ENCODE measurements at regions not wholly inside any gene's neighbourhood (a gene's known extent, or its start where the extent isn't known, plus 50 kb on each side); places are given as distances from the start of the nearest gene placed in this dataset.

- no peak for DNase-seq (ENCODE audit: low read depth)
Measured at GRCh38 chr5:2487152-2487763, 264.2 kb downstream of the IRX2 start.

GRCh38 chr5:2486373-2486772 lies 265.1 kb downstream of the IRX2 start:
- no peak for DNase-seq (ENCODE audit: low read depth)
- H3K4me3 ChIP-seq (ENCODE audit: low read length), result no peak overlapping the region
- TF ChIP-seq CTCF (conservative IDR thresholded peaks at IDR 0.05; ENCODE audit: low read length), result no peak

More at GRCh38 chr5:2487152-2487763, 264.2 kb downstream of the IRX2 start:
- no peak for TF ChIP-seq CTCF (conservative IDR thresholded peaks at IDR 0.05; ENCODE audit: low read length)
- no peak overlapping the region for H3K4me3 ChIP-seq (ENCODE audit: low read length)

- no peak overlapping the region for H3K4me3 ChIP-seq (ENCODE audit: low read length)
- TF ChIP-seq CTCF (conservative IDR thresholded peaks at IDR 0.05; ENCODE audit: low read length), result no peak
- DNase-seq (ENCODE audit: low read depth), result no peak
Measured at GRCh38 chr5:2482778-2483177, 268.7 kb downstream of the IRX2 start.

GRCh38 chr5:2480871-2481270 lies 270.6 kb downstream of the IRX2 start:
- no peak for DNase-seq (ENCODE audit: low read depth)
- H3K4me3 ChIP-seq (ENCODE audit: low read length), result no peak overlapping the region
- no peak for TF ChIP-seq CTCF (conservative IDR thresholded peaks at IDR 0.05; ENCODE audit: low read length)

GRCh38 chr5:2475902-2476301 lies 275.6 kb downstream of the IRX2 start:
- no peak for TF ChIP-seq CTCF (conservative IDR thresholded peaks at IDR 0.05; ENCODE audit: low read length)
- H3K4me3 ChIP-seq (ENCODE audit: low read length), result no peak overlapping the region
- DNase-seq (ENCODE audit: low read depth), result no peak

GRCh38 chr5:2472670-2473069 lies 278.8 kb downstream of the IRX2 start:
- no peak overlapping the region for H3K4me3 ChIP-seq (ENCODE audit: low read length)
- no peak for TF ChIP-seq CTCF (conservative IDR thresholded peaks at IDR 0.05; ENCODE audit: low read length)
- DNase-seq (ENCODE audit: low read depth), result no peak

- no peak for TF ChIP-seq CTCF (conservative IDR thresholded peaks at IDR 0.05; ENCODE audit: low read length)
- H3K4me3 ChIP-seq (ENCODE audit: low read length), result no peak overlapping the region
- no peak for DNase-seq (ENCODE audit: low read depth)
Measured at GRCh38 chr5:2471152-2471879, 280.2 kb downstream of the IRX2 start.

Data from AG10803 (cell line).